Upper lobe of left lung (tissue), 6 donors: ENCODE measurements at regions not wholly inside any gene's neighbourhood (a gene's known extent, or its start where the extent isn't known, plus 50 kb on each side); places are given as distances from the start of the nearest gene placed in this dataset.

ENCODE experiments used
- ATAC-seq, 2 donors: fragments of 200-7000 bp; cut with Tn5 transposase; one replicate each; pipeline ENCODE4 v1.9.1; 2022; ENCODE audit warnings: mild to moderate bottlenecking in 2 of 2, moderate library complexity in 2 of 2; ENCODE audit not compliant: low FRiP score in 2 of 2
- DNase-seq, 2 donors: peaks; one replicate each; pipeline ENCODE4 v3.0.0-alpha.2; 2019 to 2020
- H3K27ac ChIP-seq, 4 donors: fragments of 200-600 bp; sonication (generic); one replicate each; pipeline ENCODE4 v1.5.1; 2016 to 2019
- H3K27me3 ChIP-seq, 4 donors: fragments of 200-600 bp; sonication (generic); one replicate each; pipeline ENCODE4 v1.5.1; 2017 to 2019
- H3K36me3 ChIP-seq, 4 donors: fragments of 200-600 bp; sonication (generic); one replicate each; pipeline ENCODE4 v1.5.1; 2016 to 2019
- H3K4me1 ChIP-seq, 4 donors: fragments of 200-600 bp; sonication (generic); one replicate each; pipeline ENCODE4 v1.5.1; 2018 to 2019
- H3K4me3 ChIP-seq, 4 donors: fragments of 200-600 bp; sonication (generic); one replicate each; pipeline ENCODE4 v1.5.1; 2017 to 2019; ENCODE audit warnings: mild to moderate bottlenecking in 2 of 4, moderate library complexity in 1 of 4
- H3K9me3 ChIP-seq, 4 donors: fragments of 200-600 bp; sonication (generic); one replicate each; pipeline ENCODE4 v1.5.1; 2018 to 2019
- CTCF ChIP-seq, 6 experiments: fragments of 450-650 bp in 4 of 6; fragments of 200-600 bp in 2 of 6; sonication (generic) in 2 of 6; IDR thresholded peaks; one replicate each; pipeline ENCODE4 v1.5.1; 2016 to 2019; ENCODE audit warnings: antibody characterized with exemption in 6 of 6
- EP300 ChIP-seq, 4 donors: sonication (generic); formaldehyde crosslinking; IDR thresholded peaks; one replicate each; pipeline ENCODE4 v1.5.1; 2017; ENCODE audit warnings: antibody characterized with exemption in 4 of 4, control low read depth in 2 of 4
- POLR2A ChIP-seq, 4 donors: fragments of 450-650 bp; IDR thresholded peaks; one replicate each; pipeline ENCODE4 v1.5.1; 2016 to 2017; ENCODE audit warnings: antibody characterized with exemption in 4 of 4, mild to moderate bottlenecking in 2 of 4
- POLR2AphosphoS5 ChIP-seq, 2 donors: sonication (generic); formaldehyde crosslinking; IDR thresholded peaks; one replicate each; pipeline ENCODE4 v1.5.1; 2017; ENCODE audit warnings: antibody characterized with exemption in 2 of 2
- WGBS, 2 donors: methylation state at CpG; one replicate each; pipeline ENCODE4 v1.1.5; 2017 to 2018; 5-methylcytosine and 5-hydroxymethylcytosine counted together
- small RNA-seq, 4 donors: library from RNA; depleted of rRNA; stranded (forward); fragments of <200 nt; gene quantifications; one replicate each; pipeline ENCODE3, GENCODE V24; 2016
- donor health status: DM: no; HTN: no; CAD: no; lungs with moderate emphysema.
- donor health status: DM: no; HTN: yes; CAD: no; lungs with severe emphysema.

- H3K4me3 ChIP-seq: no peak overlapping the region
- no peaks in the 10 kb centered on the region for H3K4me1 ChIP-seq
- 73 to 79% methylated on average over 1 of the region's 1 CpG for WGBS, 2 donors
- ATAC-seq (no peak), DNase-seq (no peak)
- TF ChIP-seq POLR2AphosphoS5 (IDR thresholded peaks at IDR 0.05) (no peak), EP300 (IDR thresholded peaks at IDR 0.05) (no peak), CTCF (IDR thresholded peaks at IDR 0.05) (no peak), POLR2A (IDR thresholded peaks at IDR 0.05) (no peak)
- H3K36me3 ChIP-seq: no peaks in the 10 kb centered on the region
- H3K27ac ChIP-seq: no peak overlapping the region
- no peaks in the 10 kb centered on the region for H3K27me3 ChIP-seq
- no peaks in the 10 kb centered on the region for H3K9me3 ChIP-seq
These were observed 50.6 kb upstream of the DCC start for GRCh38 chr18:52289392-52289791.

Small RNA genes in the stretch of these regions (small RNA-seq; reads per million reads assigned to genes)
- 0 reads per million in 4 donors for gene RNU1-46P
